Adrenal gland (tissue), 5 donors: ENCODE measurements at regions not wholly inside any gene's neighbourhood (a gene's known extent, or its start where the extent isn't known, plus 50 kb on each side); places are given as distances from the start of the nearest gene placed in this dataset.

Experiments used
- CTCF ChIP-seq, 6 experiments: fragments of 450-650 bp in 4 of 6; fragments of 200-600 bp in 2 of 6; sonication (generic) in 1 of 6; IDR thresholded peaks; 1 replicate in 5 of 6; 2 replicates in 1 of 6; pipeline versions ENCODE4 v1.5.1 to v1.8.0; 2016 to 2021; ENCODE audit warnings: antibody characterized with exemption in 6 of 6, mild to moderate bottlenecking in 2 of 6, moderate library complexity in 1 of 6
- POLR2A ChIP-seq, 2 donors: fragments of 450-650 bp; IDR thresholded peaks; one replicate each; pipeline ENCODE4 v1.6.1; 2017; ENCODE audit warnings: antibody characterized with exemption in 2 of 2, mild to moderate bottlenecking in 2 of 2, moderate library complexity in 1 of 2
- donor health status: DM: no; HTN: no; CAD: no.

GRCh38 chr10:88205842-88206446 is 342.5 kb downstream of the PTEN start:
- TF ChIP-seq CTCF (IDR thresholded peaks at IDR 0.05) (no peak), POLR2A (IDR thresholded peaks at IDR 0.05) (no peak)
